ENCODE measurements at regions not wholly inside any gene's neighbourhood (a gene's known extent, or its start where the extent isn't known, plus 50 kb on each side); places are given as distances from the start of the nearest gene placed in this dataset.

DNA sequence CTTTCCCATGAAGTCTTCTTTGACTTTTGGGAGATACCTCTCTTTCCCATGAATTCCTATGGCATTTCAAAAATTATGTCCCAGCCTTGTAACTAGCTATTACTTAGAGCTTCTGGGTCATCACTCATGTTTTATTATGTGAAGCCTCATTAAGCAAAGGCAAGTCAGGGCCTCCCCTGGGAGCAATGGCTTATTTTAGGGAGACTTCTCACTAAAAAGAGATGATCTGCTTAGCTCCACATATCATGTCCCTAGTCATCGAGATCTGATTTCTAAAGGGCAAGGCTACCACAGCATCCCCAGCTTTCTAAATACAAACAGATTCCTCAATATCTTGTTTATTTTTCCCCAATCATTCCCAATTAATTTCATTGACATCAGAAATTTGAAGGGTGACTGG is 154.0 kb upstream of the MANEA start:
- no peaks in the 10 kb centered on the region for H3K36me3 ChIP-seq (ENCODE audit: control insufficient read depth, insufficient read depth, low read length)
- H3K4me3 ChIP-seq (ENCODE audit: low read depth, low read length), result no peak overlapping the region
- DNase-seq (ENCODE audit: low read depth), result no peak
- TF ChIP-seq, protein P1, sequence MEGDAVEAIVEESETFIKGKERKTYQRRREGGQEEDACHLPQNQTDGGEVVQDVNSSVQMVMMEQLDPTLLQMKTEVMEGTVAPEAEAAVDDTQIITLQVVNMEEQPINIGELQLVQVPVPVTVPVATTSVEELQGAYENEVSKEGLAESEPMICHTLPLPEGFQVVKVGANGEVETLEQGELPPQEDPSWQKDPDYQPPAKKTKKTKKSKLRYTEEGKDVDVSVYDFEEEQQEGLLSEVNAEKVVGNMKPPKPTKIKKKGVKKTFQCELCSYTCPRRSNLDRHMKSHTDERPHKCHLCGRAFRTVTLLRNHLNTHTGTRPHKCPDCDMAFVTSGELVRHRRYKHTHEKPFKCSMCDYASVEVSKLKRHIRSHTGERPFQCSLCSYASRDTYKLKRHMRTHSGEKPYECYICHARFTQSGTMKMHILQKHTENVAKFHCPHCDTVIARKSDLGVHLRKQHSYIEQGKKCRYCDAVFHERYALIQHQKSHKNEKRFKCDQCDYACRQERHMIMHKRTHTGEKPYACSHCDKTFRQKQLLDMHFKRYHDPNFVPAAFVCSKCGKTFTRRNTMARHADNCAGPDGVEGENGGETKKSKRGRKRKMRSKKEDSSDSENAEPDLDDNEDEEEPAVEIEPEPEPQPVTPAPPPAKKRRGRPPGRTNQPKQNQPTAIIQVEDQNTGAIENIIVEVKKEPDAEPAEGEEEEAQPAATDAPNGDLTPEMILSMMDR (IDR thresholded peaks at IDR 0.05; ENCODE audit: insufficient read depth, low read length, poor library complexity, severe bottlenecking), result no peak
- H3K27me3 ChIP-seq (ENCODE audit: control insufficient read depth, insufficient read depth, low read length), result no peaks in the 10 kb centered on the region

DNA sequence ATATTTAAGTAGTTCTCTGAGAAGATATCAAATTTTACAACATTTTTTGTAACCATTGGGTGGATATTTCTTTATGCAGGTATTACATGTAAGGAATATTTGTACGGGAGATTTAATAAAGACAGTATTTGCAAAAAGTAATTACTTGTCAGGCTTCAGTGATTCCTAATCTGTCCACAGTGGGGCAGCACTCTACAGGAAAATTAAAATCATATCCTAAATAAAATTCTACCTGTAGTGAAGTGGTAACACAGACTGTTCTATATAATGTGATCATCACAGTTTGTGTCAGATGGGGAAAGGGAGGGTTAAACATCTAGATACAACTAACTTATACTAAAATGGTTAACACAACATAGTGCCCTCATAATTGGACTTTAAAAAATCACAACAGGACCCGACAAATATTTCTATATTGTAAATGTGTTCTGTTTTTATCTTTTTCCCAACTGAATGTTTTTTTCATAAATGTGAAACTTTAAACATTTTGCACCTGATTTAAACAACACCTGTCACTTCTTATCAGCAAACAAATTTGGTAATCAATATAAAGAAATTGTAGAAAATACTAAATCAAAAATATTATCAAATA is 145.6 kb upstream of the MANEA start:
- H3K4me3 ChIP-seq (ENCODE audit: low read depth, low read length), result no peak overlapping the region
- H3K36me3 ChIP-seq (ENCODE audit: control insufficient read depth, insufficient read depth, low read length), result no peaks in the 10 kb centered on the region
- peak; percentile 4 for DNase-seq (ENCODE audit: low read depth)
- TF ChIP-seq, protein P1 (IDR thresholded peaks at IDR 0.05; ENCODE audit: insufficient read depth, low read length, poor library complexity, severe bottlenecking), result peak; percentile 49
- no peaks in the 10 kb centered on the region for H3K27me3 ChIP-seq (ENCODE audit: control insufficient read depth, insufficient read depth, low read length)

DNA sequence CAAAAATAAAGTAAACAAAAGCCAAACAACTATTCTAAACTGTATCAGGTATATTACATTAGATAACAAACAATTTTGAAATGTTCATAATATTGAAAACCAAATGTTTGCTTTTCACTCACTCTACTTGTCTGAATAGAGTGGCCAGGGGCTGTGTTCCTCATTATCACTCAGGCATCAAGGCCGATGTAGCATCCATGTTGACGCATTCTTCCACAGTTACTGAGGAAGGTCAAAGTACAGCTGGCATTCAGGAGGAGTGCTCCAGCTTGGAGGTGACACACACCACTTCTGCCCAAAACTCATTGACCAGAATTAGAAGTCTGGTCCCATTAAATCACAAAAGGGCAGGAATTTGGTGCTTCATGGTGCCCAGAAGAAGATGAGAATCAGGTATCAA is 137.6 kb upstream of the MANEA start:
- DNase-seq (ENCODE audit: low read depth), result no peak
- TF ChIP-seq, protein P1 (IDR thresholded peaks at IDR 0.05; ENCODE audit: insufficient read depth, low read length, poor library complexity, severe bottlenecking), result no peak
- Histone ChIP-seq H3K36me3 (ENCODE audit: control insufficient read depth, insufficient read depth, low read length) (no peaks in the 10 kb centered on the region), H3K27me3 (ENCODE audit: control insufficient read depth, insufficient read depth, low read length) (no peaks in the 10 kb centered on the region), H3K4me3 (ENCODE audit: low read depth, low read length) (no peak overlapping the region)

DNA sequence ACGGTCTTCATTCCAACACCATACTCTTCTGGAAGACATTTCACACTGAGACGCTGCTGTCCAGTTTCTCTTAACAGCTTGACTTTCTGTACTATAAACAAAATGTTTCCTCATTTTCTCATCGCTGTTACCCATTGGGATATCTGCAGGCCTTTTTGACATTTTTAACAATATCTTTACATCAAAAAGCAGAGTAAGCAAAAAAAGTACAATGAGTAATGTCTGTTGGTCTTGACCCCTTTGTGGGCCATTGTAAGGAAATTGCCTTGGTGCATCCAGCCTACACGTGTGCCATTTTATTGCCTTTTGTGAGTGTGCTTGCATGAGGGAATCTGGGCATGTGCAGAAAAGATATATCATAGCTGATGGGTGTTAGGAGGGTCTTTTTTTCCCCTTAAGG is 129.1 kb upstream of the MANEA start:
- H3K36me3 ChIP-seq (ENCODE audit: control insufficient read depth, insufficient read depth, low read length), result no peaks in the 10 kb centered on the region
- DNase-seq (ENCODE audit: low read depth), result no peak
- no peak overlapping the region for H3K4me3 ChIP-seq (ENCODE audit: low read depth, low read length)
- TF ChIP-seq, protein P1 (IDR thresholded peaks at IDR 0.05; ENCODE audit: insufficient read depth, low read length, poor library complexity, severe bottlenecking), result no peak
- no peaks in the 10 kb centered on the region for H3K27me3 ChIP-seq (ENCODE audit: control insufficient read depth, insufficient read depth, low read length)

DNA sequence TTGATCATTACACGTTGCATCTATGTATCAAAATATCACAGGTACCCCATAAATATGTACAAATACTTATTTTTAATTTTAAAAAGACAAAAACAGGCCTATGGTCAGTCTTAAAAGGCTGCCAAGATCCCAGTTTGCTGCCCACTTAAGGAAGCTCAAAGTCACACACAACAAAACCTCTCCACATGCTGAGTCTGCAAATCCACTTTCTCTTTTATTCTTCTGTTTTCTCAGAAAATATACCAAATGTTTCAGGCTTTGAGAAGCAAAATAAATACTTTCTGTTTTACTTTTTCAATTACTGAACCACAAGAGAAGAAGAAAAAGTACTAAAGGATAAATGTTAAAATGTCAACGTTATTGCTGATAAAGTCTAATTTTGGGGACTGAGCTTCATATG is 107.8 kb upstream of the MANEA start:
- TF ChIP-seq, protein P1 (IDR thresholded peaks at IDR 0.05; ENCODE audit: insufficient read depth, low read length, poor library complexity, severe bottlenecking), result no peak
- DNase-seq (ENCODE audit: low read depth), result no peak
- Histone ChIP-seq H3K4me3 (ENCODE audit: low read depth, low read length) (no peak overlapping the region), H3K36me3 (ENCODE audit: control insufficient read depth, insufficient read depth, low read length) (no peaks in the 10 kb centered on the region), H3K27me3 (ENCODE audit: control insufficient read depth, insufficient read depth, low read length) (no peaks in the 10 kb centered on the region)

DNA sequence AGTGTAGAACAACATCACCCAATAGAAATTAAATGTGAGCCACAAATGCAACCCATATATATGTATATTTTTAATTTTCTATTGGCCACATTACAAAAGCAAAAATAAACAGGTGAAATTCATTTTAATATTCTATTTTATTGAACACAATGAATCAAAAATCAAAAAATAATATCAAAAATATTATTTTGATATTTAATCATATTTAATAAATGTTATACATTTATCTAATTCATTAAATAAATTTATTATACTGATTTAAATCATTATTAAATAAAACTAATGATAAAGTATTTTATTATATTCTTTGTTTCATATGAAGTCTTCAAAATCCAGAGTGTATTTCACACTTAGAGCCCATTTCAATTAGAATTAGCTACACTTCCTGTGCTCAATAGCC is 98.4 kb upstream of the MANEA start:
- DNase-seq (ENCODE audit: low read depth), result no peak
- Histone ChIP-seq H3K27me3 (ENCODE audit: control insufficient read depth, insufficient read depth, low read length) (no peaks in the 10 kb centered on the region), H3K4me3 (ENCODE audit: low read depth, low read length) (no peak overlapping the region), H3K36me3 (ENCODE audit: control insufficient read depth, insufficient read depth, low read length) (no peaks in the 10 kb centered on the region)
- TF ChIP-seq, protein P1 (IDR thresholded peaks at IDR 0.05; ENCODE audit: insufficient read depth, low read length, poor library complexity, severe bottlenecking), result no peak
